ENCODE measurements at regions not wholly inside any gene's neighbourhood (a gene's known extent, or its start where the extent isn't known, plus 50 kb on each side); places are given as distances from the start of the nearest gene placed in this dataset.

GRCh38 chr9:114733816-114734215 is 51.8 kb upstream of the TEX48 start:
- TF ChIP-seq CTCF (IDR thresholded peaks at IDR 0.05) (no peak), POLR2A (IDR thresholded peaks at IDR 0.05) (no peak)

All from right lobe of liver (tissue), 4 donors.